ENCODE measurements at regions not wholly inside any gene's neighbourhood (a gene's known extent, or its start where the extent isn't known, plus 50 kb on each side); places are given as distances from the start of the nearest gene placed in this dataset.
A peak's percentile ranks its signal among the peaks of the same experiment; 100 is the strongest.

DNA sequence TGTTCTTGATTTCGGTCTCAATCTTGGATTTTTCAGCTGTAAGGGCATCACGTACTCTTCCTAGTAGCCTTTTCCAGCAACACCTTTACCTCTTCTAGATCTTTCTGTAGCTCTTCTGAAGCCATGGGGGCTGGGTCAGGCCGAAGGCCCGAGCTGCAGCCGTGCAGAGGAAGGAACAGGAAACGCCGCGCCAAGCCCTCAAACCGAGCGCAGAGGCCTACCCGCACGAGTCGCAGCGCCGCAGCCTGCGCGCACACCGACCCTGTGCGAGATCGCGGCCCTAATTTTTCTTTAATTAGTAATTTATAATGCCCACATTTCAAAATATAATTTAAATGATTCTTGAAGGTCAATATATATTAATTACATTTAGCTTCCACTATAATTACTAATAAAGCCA lies 483.8 kb downstream of the NUP35 start:
- FAIRE-seq: no peak

DNA sequence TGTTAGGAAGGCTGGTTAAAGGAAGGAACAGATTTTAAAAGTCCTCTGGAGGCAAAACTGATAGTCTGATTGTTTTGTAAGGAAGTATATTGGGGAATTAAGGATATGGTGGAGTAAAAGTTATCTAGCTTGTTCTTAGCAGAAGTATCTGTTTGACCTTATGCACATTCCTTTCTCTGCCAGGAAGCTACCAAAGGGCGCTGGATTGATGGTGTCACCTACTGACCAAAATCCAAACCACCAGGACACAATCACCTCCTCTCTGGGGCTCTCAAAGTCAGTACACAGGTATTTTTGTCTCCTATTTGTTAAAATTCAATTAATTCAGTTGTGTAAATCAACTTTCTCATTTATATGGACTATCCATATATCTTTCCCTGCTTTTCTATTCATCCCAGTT lies 484.5 kb downstream of the NUP35 start:
- DNase-seq (ENCODE audit: low spot score) (no peak), FAIRE-seq (no peak)

More for the DNA sequence above, 483.8 kb downstream of the NUP35 start:
- DNase-seq (ENCODE audit: low spot score): no peak

DNA sequence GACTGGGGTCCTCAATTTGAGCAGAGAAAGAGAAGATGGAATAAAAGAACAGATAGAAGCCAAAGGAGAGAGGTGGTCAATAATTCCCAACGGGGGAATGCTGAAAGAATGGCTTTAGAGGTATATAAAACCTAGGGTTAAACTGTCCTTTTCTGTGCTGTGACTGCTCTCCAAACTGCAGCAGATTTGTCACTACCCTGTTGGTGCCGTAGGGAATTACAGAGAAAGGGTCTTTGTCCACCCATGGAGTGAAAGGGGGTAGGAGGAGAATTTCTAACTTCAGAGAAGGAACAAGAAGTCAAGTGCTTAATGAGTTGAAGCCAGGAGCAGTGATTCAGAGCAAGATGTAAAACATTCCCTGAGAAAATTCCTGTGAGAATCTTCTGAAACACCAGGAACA lies 486.5 kb downstream of the NUP35 start:
- no peak for DNase-seq (ENCODE audit: low spot score)
- no peak for FAIRE-seq

DNA sequence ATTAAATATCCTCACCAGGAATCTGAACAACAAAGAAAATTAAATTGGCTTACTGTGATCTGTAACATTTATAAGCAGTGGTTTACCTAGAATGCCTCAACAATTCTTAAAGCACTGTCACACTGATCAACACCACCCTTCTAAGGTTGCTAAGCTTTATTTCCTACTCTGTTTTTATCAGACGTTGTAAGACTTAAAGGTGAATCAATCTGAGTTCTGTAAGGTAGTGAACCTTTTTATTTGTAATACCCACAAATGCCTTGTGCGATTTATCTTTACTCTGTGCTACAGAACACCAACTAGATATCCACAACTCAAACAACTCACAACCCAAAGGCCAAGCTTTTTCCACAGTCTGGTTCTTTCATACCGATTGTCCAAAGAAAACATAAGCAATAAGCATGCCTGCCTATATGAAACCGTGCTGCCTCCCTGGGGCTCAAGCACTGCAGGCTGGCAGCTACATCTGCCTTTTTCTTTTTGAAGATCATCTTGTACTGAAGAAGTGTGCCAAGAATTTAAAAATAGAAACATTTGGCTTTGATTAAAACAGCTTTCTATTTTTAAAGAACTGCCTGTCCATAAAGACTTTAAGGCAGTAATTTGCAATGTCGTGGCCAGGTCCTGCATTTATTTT lies 490.7 kb downstream of the NUP35 start:
- DNase-seq (ENCODE audit: low spot score): no peak
- no peak for FAIRE-seq

DNA sequence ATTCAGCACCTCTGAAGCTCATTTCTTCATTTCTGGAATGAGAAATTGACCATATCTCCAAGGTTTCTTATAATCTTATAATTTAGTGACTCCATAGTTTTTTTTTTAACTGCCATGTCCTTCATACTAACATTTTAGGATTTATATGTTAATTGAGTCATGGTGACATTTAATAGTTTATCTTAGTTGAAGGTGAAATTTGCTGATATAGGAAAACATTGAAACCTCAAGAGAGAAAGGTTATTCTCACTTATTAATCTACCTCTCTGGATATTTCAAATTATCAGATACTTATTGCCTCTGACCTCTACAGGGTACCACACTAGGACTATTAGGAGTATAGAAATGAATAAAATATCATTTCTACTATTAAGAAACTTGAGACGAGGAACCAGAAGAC lies 499.0 kb downstream of the NUP35 start:
- no peak for DNase-seq (ENCODE audit: low spot score)
- FAIRE-seq: no peak

DNA sequence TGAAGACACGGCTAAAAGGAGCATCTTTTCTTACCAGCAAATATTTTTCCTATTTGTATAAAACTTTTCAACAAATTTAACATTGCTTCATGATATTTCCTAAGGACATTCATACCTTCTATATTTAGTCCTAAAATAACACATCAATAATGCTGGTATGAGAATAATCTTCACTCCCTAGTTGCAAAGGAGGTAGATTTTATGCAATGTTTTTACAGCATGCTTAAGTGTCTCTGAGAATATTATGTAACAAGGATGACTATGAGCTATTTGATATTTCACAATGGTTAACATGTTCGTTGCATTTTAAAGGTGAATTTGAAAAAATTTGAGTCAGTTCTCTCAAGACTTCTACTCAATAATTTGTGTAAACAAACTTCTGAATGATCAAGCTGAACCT lies 506.7 kb downstream of the NUP35 start:
- no peak for FAIRE-seq
- DNase-seq (ENCODE audit: low spot score): no peak

DNA sequence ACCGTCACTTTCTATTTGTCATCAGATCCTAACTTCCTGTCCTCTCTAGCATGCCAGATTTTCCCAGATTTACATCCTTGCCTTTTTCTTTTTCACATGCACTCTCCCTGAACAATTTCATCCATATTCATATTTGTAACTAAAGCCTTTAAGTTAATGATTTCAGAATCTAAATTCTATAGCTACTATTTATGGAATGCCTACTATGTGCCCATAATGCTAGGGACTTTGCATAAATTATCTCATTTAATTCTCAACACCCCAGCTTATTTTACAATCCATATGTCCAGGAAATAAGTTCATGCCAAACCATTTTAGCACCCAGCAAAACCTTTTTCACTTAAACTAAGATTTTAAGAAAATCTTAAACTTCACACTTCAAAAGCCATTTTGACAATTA lies 531.9 kb downstream of the NUP35 start:
- no peak for DNase-seq (ENCODE audit: low spot score)
- FAIRE-seq: no peak

DNA sequence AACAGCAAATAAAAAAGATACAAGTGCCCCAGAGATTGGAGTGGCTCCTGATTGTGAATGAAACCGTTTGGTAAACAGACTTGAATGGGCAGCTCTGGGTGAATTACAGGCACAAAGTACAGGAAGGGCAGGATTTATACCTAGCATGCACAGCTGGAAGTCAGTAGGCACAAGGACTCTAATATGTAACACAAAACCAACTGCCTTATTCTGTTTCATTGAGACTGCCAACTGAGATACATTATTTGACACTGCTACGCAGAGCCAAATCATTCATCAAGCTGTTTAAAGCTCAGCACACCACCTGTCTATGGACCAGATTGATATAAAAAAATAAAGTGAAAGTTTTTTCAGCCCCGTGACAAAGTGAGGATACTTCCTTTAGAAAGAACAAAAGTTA lies 541.2 kb downstream of the NUP35 start:
- FAIRE-seq (no peak), DNase-seq (ENCODE audit: low spot score) (no peak)

DNA sequence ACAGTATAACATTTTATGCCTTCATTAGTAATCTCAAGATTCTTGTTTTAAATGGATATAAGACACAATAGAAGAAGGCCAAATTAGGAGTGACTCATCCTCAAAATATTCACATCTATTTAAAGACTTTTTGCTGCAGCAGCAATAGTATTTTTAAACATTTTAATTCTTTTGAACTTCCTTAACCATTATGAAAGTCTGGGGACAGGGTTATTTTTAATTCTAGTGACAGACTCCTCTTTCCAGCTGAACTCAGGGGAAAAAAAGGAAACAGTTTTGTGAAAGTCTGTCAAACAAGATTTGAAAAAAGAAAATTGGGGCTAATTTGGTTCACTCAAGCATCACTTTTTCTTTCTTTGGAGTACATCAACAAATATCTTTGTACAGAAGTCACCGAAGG lies 541.8 kb downstream of the NUP35 start:
- DNase-seq (ENCODE audit: low spot score) (no peak), FAIRE-seq (no peak)

DNA sequence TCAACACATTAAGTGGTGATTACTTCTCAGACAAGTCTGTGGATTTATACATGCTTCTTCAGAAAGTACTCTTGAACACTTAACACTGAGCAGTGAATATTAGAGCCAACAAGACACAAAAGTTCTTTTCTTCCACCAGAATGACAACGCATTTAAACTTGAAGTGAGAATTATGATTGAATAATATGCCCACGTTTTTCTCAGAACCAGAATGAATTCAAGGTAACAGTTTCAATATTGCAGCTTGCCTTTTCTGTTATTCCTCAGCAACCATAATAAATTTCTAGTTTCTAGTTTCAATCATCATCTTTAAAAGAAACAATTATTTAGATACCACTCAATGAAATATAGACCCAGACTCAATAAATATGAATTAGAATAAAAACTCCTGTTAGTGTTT lies 547.0 kb downstream of the NUP35 start:
- no peak for DNase-seq (ENCODE audit: low spot score)
- FAIRE-seq: no peak

DNA sequence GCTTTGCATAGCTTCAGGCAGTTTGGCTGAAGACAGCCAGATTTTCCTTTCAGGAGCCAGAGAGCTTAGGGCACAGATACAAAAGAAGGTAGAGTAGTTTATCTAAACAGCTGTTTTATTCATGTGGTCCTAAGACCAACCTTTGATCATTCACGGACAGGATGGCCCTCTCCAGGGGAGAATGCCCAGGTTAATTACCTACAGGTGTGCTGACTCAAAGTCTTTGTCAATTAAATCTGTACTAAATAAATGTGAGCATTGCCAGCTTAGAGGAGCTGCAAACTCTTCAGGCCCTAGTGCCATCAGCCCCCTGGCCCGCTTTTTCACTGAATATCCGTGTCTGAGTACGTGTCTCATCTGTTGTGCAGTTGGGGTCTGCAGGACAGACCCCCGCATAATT lies 554.7 kb downstream of the NUP35 start:
- FAIRE-seq: no peak
- no peak for DNase-seq (ENCODE audit: low spot score)

DNA sequence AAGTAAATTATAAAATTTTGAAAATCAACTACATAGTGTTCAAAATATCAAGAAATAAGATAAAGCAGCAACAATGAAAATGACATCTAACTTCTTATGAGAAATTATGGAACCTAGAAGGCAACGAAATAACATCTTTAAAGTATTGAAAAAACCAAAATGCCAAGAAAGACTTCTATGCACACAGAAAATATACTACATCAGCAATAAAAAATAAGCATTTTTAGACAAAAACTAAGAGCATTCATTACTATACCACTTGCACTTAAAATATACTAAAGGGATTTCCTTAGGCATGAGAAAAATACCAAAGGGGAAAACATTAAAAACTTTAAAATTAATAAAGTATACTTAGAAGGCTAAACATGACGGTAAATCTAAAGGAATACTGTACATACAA lies 556.3 kb downstream of the NUP35 start:
- FAIRE-seq (no peak), DNase-seq (ENCODE audit: low spot score) (no peak)

DNA sequence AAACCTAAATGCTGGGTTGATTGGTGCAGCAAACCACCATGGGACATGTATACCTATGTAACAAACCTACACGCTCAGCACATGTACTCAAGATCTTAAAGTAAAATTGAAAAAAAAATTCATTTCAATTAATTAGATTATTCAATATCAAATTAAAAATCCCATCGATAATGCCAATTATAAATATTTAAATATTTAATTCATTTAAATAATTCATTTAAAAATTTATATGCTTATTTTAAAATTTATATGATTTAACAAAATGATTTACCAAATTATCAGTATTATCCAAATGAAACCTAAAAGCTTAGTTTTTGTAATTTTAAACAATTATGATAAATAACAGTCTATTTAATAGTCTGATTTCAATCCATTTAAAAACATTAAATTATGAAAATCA lies 560.4 kb downstream of the NUP35 start:
- DNase-seq (ENCODE audit: low spot score) (no peak), FAIRE-seq (peak; percentile 78)

DNA sequence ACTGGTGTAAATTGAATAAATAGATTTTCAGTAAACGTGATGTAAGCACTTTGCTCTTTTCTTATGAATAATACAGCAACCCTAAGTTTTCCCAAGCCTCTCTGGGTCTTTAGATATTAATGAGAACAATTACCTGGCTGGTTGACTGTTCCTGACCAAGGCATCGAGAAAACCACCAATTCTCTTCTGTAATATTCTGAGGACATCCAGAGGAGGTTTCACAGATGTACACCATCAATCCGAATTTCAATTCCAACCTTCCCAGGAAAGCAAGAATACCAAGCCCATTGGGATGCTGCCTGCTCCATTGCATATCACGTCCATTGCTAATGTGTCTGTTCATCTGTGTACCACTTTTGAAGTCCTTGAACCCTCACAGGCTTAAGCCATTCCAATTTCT lies 571.8 kb downstream of the NUP35 start:
- no peak for DNase-seq (ENCODE audit: low spot score)
- no peak for FAIRE-seq

DNA sequence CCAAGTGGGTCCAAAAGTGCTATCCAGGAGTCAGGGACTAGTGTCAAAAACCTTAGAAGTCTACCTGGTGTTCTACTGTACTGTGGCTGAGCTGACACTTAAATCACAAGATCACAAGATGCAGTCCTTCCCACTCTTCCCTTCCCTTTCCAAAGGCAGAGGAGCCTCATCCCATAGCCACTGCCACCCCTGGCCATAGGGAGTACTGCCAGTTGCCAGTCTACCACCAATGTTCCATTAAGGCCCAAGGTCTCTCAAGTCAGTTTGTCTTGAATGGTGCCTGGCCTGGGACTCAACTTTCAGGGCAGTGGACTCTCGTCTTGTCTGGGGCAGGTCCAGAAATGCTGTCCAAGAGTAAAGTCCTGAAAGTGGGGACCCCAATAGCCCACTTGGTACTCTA lies 585.6 kb downstream of the NUP35 start:
- DNase-seq (ENCODE audit: low spot score): no peak
- FAIRE-seq: no peak

DNA sequence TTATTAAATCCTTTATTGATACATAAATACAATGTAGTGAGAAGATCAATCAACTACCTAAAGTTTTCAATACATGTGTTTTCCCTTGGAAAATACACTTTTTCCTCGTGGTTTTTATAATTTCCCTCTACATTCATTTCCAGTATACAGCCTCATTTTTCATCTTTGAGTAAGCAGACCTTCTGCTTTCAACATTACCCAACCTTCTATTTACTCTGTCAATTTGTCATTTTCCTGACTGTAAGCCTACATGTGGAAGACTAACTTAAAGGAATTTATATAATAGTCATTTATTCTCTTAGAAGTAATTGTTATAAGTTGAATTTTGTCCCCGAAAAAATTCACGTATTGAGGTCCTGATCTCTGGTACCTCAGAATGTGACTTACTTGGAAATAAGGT lies 594.0 kb downstream of the NUP35 start:
- FAIRE-seq (no peak), DNase-seq (ENCODE audit: low spot score) (no peak)

DNA sequence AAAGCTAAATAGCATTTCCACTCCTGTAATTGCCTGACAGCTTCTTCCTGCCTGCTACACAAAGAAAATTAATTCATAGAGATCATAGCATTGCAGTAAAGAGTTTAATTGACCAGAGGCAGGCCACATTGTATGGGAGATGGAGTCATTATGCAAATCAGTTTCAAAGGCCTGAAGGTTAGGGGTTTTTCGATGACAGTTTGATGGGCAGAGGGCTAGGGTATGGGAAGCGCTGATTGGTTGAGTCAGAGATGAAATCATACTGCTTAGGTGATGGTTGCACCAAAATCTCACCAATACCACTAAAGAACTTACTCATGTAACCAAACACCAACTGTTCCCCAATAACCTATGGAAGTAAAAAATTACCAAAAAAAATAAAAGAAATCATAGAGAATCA lies 599.0 kb downstream of the NUP35 start:
- no peak for FAIRE-seq

DNA sequence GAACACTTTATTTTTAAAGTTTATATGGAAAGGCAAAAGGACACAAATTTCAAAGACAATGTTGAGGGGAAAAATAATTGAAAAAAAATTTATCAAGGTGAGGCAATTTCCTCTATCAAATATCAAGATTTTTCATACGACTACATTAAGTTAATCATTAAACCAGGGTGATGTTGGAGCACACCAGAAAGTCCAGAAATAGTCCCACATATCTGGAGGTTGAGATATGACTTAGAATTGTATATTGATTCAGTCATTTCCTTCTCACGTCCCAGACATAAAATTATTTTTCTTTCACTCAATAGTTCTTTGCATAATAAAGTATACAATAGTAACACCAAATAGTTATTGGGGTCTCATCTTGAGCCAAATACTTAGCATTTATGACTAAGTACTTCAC lies 605.1 kb downstream of the NUP35 start:
- DNase-seq (ENCODE audit: low spot score) (no peak), FAIRE-seq (no peak)

More for the DNA sequence above, 599.0 kb downstream of the NUP35 start:
- DNase-seq (ENCODE audit: low spot score): no peak

DNA sequence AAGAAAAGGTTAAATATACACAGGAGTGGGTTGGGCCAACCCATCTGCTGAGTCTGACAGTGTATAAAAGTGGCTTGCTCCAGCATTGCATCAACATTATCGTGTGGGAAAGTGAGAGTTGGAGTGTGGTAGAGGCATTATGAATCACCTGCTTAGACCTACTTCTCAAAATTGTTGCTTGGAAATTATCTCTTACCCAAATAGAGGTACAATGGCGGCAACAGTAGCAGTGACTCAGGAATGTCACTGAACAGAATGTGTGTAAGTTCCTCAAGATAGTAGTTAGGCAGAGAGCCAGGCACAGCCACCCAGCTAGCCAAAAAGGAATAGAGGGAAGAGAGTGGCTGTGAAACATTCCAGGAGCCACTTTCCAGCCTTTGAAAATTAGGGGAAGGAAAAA lies 616.0 kb downstream of the NUP35 start:
- FAIRE-seq (no peak), DNase-seq (ENCODE audit: low spot score) (no peak)

DNA sequence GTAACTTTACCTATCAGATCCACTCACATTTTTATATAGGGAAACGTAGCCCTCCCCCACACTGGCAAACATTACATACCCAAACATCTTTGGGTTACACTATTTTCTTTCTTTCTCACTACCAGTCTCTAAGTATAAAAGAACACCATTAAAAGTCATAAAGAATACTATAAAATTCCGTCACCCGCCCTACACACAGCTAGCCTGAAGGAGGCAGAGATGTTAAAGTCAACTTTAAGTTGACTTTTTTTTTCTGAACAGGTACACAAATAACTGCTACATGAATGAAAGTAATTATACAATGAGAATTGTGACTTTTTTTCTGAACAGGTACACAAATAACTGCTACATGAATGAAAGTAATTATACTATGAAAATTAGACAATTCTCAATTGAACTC lies 628.3 kb downstream of the NUP35 start:
- FAIRE-seq: no peak
- no peak for DNase-seq (ENCODE audit: low spot score)

DNA sequence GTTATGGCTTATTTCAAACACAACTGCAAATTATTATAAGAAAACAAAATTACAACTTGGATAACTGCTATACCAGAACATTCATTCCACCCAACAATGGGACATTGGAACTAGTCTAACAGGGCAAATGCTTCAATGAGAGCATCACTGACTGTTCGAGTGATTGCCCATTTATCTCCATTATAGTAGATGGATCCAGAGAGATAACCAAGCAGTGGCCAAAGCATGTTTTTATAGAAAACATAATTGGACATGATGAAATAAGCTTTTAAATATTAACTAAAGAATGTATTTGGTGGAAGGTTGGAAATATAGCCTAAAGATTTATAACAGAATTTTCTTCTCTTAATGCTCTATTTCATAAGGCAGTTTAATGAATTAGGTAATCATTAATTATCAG lies 634.8 kb downstream of the NUP35 start:
- FAIRE-seq (no peak), DNase-seq (ENCODE audit: low spot score) (no peak)

DNA sequence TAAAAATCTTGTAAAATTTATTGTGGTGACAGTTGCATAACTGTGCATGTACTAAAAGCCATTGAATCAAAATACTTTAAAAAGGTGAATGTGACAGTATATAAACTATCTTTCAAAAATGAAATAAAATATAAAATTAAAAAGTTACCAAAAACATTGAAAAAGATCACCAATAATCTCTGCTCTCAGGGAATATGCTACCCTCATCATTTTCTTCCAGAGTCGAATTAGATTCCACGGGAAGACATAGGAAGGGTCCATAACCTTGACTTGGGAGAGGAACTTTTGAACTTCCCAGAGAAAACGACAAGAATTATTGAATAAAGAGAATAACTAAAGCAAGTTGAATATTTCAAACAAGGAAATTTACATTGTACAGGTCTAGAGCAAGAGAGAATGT lies 649.5 kb downstream of the NUP35 start:
- FAIRE-seq: no peak
- no peak for DNase-seq (ENCODE audit: low spot score)

DNA sequence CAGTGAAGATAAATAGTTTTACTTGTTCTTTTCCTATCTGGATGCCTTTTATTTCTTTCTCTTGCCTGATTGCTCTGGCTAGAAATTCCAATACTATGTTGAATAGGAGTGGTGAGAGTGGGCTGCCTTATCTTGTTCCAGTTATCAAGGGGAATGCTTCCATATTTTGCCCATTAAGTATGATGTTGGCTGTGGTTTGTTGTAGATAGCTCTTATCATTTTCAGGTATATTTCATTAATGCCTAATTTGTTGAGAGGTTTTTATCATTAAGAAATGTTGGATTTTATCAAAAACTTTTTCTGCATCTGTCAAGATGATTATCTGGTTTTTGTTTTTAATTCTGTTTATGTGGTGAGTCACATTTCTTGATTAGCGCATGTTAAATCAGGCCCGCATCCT lies 655.8 kb downstream of the NUP35 start:
- DNase-seq (ENCODE audit: low spot score): no peak
- no peak for FAIRE-seq

DNA sequence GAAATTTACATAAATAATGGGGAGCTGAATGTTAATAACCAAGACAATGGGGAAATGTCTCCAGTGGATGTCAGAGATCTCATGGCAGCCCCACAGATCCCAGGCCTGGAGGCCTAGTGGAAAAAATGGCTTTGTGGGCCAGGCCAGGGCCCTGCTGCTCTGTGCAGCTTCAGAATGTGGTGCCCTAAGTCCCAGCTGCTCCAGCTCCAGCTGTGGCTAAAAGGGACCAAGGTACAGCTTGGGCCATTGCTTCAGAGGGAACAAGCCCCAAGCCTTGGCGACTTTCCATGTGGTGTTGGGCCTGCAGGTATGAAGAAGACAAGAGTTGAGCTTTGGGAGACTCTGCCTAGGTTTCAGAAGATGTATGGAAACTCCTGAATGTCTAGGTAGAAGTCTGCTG lies 658.2 kb downstream of the NUP35 start:
- FAIRE-seq (no peak), DNase-seq (ENCODE audit: low spot score) (no peak)

Data from RCC 7860 (cell line).